Brain microvascular endothelial cell (primary cell): ENCODE measurements at regions not wholly inside any gene's neighbourhood (a gene's known extent, or its start where the extent isn't known, plus 50 kb on each side); places are given as distances from the start of the nearest gene placed in this dataset.

Source experiments
- DNase-seq: peaks from one replicate; pipeline ENCODE4 v3.0.0-alpha.2; 2020
- H3K27ac ChIP-seq: fragments of 250-450 bp; sonication (Bioruptor Pico); 2 replicates; pipeline ENCODE4 v1.5.1; 2020; ENCODE audit warnings: mild to moderate bottlenecking, moderate library complexity
- H3K27me3 ChIP-seq: fragments of 250-450 bp; sonication (Bioruptor Pico); replicated peaks from 2 replicates; pipeline ENCODE4 v1.5.1; 2020; ENCODE audit warnings: mild to moderate bottlenecking
- H3K36me3 ChIP-seq: fragments of 250-450 bp; sonication (Bioruptor Pico); replicated peaks from 2 replicates; pipeline ENCODE4 v1.5.1; 2020; ENCODE audit warnings: mild to moderate bottlenecking
- H3K4me3 ChIP-seq: 2 replicates; pipeline ENCODE4 v1.5.1; 2011; ENCODE audit warnings: low read depth, mild to moderate bottlenecking, control low read depth, low read length, moderate library complexity
- in situ Hi-C: cut with HindIII; loops from 2 replicates; pipeline ENCODE4 v1.10.0; 2017; ENCODE audit warnings: low sequenced_read_pairs, low pct_ligation_motif_present
- TF ChIP-seq, protein P1 (sequence below): IDR thresholded peaks from 2 replicates; pipeline ENCODE4 v1.5.1; 2011; ENCODE audit warnings: low read depth, mild to moderate bottlenecking, moderate library complexity, low read length, control low read depth, inconsistent platforms; ENCODE audit errors: missing control alignments

GRCh38 chr12:116502141-116502725 lies 56.9 kb upstream of the MAP1LC3B2 start:
- DNase-seq, result no peak
- Histone ChIP-seq H3K36me3 (no peaks in the 10 kb centered on the region), H3K27me3 (no peaks in the 10 kb centered on the region), H3K27ac (no peak overlapping the region), H3K4me3 (no peak overlapping the region)
- in situ Hi-C loops, result no loop called here
- TF ChIP-seq, protein P1, sequence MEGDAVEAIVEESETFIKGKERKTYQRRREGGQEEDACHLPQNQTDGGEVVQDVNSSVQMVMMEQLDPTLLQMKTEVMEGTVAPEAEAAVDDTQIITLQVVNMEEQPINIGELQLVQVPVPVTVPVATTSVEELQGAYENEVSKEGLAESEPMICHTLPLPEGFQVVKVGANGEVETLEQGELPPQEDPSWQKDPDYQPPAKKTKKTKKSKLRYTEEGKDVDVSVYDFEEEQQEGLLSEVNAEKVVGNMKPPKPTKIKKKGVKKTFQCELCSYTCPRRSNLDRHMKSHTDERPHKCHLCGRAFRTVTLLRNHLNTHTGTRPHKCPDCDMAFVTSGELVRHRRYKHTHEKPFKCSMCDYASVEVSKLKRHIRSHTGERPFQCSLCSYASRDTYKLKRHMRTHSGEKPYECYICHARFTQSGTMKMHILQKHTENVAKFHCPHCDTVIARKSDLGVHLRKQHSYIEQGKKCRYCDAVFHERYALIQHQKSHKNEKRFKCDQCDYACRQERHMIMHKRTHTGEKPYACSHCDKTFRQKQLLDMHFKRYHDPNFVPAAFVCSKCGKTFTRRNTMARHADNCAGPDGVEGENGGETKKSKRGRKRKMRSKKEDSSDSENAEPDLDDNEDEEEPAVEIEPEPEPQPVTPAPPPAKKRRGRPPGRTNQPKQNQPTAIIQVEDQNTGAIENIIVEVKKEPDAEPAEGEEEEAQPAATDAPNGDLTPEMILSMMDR, result no peak

DNA sequence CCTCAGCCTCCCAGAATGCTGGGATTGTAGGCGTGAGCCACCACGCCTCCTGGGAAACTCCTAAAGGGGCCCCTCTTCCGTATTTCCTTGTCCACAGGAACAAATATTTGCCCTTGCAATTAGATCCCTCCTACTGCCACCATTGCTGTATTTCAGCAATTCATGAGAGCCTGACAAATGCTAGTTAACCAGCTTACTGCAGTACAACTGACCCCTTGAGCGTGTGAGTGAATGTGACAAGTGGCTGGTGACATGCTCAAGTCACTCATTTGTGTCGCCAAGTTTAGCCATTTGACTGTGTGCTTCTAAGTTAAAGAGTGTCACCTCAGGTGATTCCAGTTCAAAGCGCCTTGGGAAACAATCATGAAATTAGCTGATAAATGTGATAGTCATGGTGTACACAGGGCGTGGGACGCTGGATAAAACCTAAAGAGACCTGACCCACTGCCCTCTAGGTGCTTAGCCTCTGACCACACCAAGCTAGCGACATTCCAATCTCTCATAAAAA lies 56.1 kb upstream of the MAP1LC3B2 start:
- TF ChIP-seq, protein P1, result no peak
- in situ Hi-C loops, result no loop called here
- no peak overlapping the region for H3K4me3 ChIP-seq
- H3K27ac ChIP-seq, result no peak overlapping the region
- H3K27me3 ChIP-seq, result no peaks in the 10 kb centered on the region
- no peak for DNase-seq
- H3K36me3 ChIP-seq, result no peaks in the 10 kb centered on the region

GRCh38 chr12:116504438-116504837 lies 54.7 kb upstream of the MAP1LC3B2 start:
- no peak overlapping the region for H3K4me3 ChIP-seq
- H3K27ac ChIP-seq, result no peak overlapping the region
- TF ChIP-seq, protein P1, result no peak
- DNase-seq, result no peak
- H3K27me3 ChIP-seq, result no peaks in the 10 kb centered on the region
- H3K36me3 ChIP-seq, result no peaks in the 10 kb centered on the region
- in situ Hi-C loops, result no loop called here

GRCh38 chr12:116506697-116507064 lies 52.5 kb upstream of the MAP1LC3B2 start:
- in situ Hi-C loops, result no loop called here
- Histone ChIP-seq H3K27me3 (no peaks in the 10 kb centered on the region), H3K27ac (no peak overlapping the region), H3K36me3 (no peaks in the 10 kb centered on the region), H3K4me3 (no peak overlapping the region)
- TF ChIP-seq, protein P1, result no peak
- DNase-seq, result no peak

DNA sequence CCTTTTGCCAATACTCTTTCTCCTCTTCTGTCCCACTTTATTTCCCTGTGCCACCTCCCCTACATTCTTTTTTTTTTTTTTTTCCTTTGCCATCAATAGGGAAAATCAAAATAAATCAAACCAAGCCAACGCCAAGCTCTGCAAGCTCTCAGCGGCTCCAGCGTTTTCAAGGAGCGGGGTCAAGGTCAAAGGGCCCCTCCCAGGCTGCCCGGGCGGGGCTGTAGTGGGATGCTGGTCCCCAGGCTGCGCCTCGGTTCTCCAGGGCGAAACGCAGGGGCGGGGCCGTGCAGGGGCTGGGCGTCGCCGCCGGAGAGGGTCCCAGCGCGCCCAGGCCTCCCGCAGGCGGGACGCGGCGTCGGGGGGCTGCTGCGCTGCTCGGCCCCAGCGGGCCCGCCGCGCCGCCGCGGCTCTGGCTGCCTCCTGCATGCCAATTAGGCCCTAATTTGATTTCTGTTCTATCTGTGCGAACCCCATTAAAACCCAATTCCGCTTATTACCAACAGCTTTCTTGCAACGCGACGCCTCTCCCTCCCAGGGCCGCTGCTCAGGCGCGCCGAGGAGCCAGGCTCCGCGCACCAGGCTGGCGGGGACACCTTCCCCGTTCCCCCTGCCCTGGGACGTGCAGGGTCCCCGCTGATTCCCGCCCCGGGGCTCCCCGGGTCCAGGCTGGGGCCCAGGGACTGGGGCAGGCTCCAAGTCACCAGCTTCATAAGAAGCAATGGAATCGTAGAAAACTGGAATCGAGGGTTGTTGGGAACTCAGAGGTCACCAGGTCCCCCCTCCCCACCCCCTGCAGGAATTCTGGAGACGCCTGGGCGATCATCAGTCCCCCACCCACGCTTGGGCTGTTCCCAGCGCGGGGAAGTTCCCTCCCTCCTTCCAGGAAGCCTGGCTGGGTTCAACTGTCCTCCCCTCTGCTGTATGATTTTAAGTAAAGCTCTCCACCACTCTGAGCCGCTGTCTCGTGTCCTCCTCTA lies 50.7 kb upstream of the MAP1LC3B2 start:
- TF ChIP-seq, protein P1, result no peak
- DNase-seq, result no peak
- H3K27me3 ChIP-seq, result no peaks in the 10 kb centered on the region
- peak overlapping the region; percentile 50 for H3K4me3 ChIP-seq
- no peaks in the 10 kb centered on the region for H3K36me3 ChIP-seq
- no peak overlapping the region for H3K27ac ChIP-seq
- in situ Hi-C loops, result no loop called here
